ENCODE measurements at regions not wholly inside any gene's neighbourhood (a gene's known extent, or its start where the extent isn't known, plus 50 kb on each side); places are given as distances from the start of the nearest gene placed in this dataset.

GRCh38 chr2:239727776-239728600, 297.2 kb downstream of the NDUFA10 start:
- ChIA-PET CTCF (no interaction called here), POLR2A (no interaction called here)
- TF ChIP-seq CTCF (IDR thresholded peaks at IDR 0.05; ENCODE audit: insufficient read depth, low read length, missing control alignments), result no peak

GRCh38 chr2:239727182-239727775, 297.9 kb downstream of the NDUFA10 start:
- TF ChIP-seq CTCF (IDR thresholded peaks at IDR 0.05; ENCODE audit: insufficient read depth, low read length, missing control alignments), result no peak
- H3K4me3 ChIP-seq (ENCODE audit: low read depth, low read length), result no peak overlapping the region
- DNase-seq (ENCODE audit: low read depth, low spot score), result no peak
- ChIA-PET CTCF (no interaction called here), POLR2A (no interaction called here)

More at GRCh38 chr2:239727776-239728600, 297.2 kb downstream of the NDUFA10 start:
- DNase-seq (ENCODE audit: low read depth, low spot score), result no peak
- no peak overlapping the region for H3K4me3 ChIP-seq (ENCODE audit: low read depth, low read length)

GRCh38 chr2:239726631-239727181, 298.4 kb downstream of the NDUFA10 start:
- DNase-seq (ENCODE audit: low read depth, low spot score), result no peak
- no peak for TF ChIP-seq CTCF (IDR thresholded peaks at IDR 0.05; ENCODE audit: insufficient read depth, low read length, missing control alignments)
- ChIA-PET CTCF (no interaction called here), POLR2A (no interaction called here)
- H3K4me3 ChIP-seq (ENCODE audit: low read depth, low read length), result no peak overlapping the region

- CTCF ChIA-PET, result no interaction called here
These were observed 299.0 kb downstream of the NDUFA10 start for GRCh38 chr2:239726091-239726591.

GRCh38 chr2:239725551-239725890, 299.6 kb downstream of the NDUFA10 start:
- H3K4me3 ChIP-seq (ENCODE audit: low read depth, low read length), result no peak overlapping the region
- no peak for TF ChIP-seq CTCF (IDR thresholded peaks at IDR 0.05; ENCODE audit: insufficient read depth, low read length, missing control alignments)
- POLR2A ChIA-PET, result no interaction called here
- CTCF ChIA-PET, result no interaction called here
- no peak for DNase-seq (ENCODE audit: low read depth, low spot score)

More at GRCh38 chr2:239726091-239726591, 299.0 kb downstream of the NDUFA10 start:
- no peak for DNase-seq (ENCODE audit: low read depth, low spot score)
- POLR2A ChIA-PET, result no interaction called here
- no peak overlapping the region for H3K4me3 ChIP-seq (ENCODE audit: low read depth, low read length)
- TF ChIP-seq CTCF (IDR thresholded peaks at IDR 0.05; ENCODE audit: insufficient read depth, low read length, missing control alignments), result no peak

- H3K4me3 ChIP-seq (ENCODE audit: low read depth, low read length), result no peak overlapping the region
- no peak for TF ChIP-seq CTCF (IDR thresholded peaks at IDR 0.05; ENCODE audit: insufficient read depth, low read length, missing control alignments)
- DNase-seq (ENCODE audit: low read depth, low spot score), result no peak
- CTCF ChIA-PET, result no interaction called here
- POLR2A ChIA-PET, result no interaction called here
These were observed 300.1 kb downstream of the NDUFA10 start for GRCh38 chr2:239724851-239725550.
